Fibroblast of peridontal ligament (primary cell): ENCODE measurements at regions not wholly inside any gene's neighbourhood (a gene's known extent, or its start where the extent isn't known, plus 50 kb on each side); places are given as distances from the start of the nearest gene placed in this dataset.

Source experiments
- DNase-seq: peaks from one replicate; pipeline ENCODE4 v3.0.0-alpha.2; 2010; ENCODE audit errors: extremely low read depth

DNA sequence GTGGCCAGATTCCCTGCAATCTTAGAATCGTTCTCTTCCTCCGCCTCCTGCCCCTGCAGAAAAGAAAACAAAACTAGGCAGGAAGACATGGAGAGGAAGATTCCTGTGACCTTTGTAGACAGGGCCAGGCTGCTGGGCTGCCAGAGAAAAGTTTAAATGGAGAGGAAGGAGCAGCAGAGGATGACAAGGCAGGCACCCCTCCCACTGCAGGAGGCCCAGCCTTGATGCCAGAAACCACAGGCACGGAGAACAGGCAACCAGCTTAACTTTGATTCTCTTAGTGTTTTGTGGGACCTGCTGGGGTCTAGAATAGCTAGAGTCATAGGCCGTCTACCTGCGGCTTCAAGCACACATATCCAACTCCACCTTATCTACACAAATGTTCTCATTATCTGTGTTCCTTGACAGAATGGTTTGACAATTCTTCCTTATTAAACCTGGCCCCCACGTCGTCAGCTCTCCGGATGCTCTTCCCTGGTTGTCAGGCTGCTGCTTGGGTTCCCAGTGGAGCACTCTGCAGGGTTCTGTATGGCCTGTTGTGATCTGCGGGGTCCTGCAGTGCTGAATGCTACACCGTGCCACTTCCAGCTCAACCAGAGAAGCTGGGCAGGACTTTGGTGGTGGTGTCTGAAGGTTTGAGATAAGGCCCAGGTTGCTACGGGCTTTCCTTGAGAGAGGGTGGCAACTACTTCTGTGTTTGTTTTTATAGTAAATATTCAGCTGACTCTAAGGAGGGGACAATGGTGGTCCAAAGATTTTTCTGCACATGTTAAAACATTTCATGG, 609.5 kb downstream of the AACS start:
- no peak for DNase-seq

DNA sequence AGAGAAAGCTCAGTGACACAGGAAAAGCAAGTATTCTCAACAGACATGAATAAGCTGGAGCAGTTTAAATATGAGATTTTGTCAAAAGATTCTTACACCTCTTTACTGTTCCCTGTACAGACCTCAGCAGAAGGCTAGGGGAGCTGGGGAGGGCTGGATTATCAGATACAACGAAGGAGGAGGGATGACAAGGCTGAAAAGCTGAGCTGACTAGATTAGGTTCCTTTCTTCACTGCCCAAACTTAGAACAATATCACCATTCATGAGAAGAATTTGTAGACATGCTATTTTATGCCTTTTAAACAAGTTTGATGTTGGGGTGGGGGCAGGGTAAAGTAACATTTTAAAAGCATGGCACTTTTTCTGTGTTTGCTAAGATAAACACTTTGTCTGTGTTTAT, 611.1 kb downstream of the AACS start:
- DNase-seq, result no peak

DNA sequence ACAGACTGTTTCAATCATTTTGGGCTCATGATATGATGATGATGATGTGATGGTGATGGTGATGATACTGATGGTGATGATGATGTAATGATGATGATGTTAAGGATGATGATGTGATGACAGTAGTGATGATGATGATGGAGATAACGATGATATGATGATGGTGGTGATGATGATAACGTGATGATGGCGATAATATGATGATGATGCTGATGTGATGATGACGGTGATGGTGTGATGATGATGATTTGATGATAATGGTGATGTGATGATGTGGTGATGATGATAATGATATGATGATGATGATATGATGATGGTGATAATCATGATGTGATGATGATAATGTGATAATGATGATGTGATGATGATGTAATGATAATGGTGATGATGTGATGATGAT, 612.6 kb downstream of the AACS start:
- no peak for DNase-seq

DNA sequence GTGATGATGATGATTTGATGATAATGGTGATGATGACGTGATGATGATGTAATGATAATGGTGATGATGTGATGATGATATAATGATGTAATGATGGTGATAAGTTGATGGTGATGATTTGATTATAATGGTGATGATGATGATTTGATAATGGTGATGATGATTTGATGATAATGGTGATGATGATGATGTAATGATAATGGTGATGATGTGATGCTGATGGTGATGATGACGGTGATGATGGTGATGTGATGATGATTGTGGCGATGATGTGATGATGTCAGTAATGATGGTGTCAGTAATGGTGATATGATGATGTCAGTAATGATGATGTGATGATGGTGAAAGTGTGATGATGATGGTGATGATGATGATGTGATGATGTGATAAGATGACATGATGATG, 613.4 kb downstream of the AACS start:
- no peak for DNase-seq

DNA sequence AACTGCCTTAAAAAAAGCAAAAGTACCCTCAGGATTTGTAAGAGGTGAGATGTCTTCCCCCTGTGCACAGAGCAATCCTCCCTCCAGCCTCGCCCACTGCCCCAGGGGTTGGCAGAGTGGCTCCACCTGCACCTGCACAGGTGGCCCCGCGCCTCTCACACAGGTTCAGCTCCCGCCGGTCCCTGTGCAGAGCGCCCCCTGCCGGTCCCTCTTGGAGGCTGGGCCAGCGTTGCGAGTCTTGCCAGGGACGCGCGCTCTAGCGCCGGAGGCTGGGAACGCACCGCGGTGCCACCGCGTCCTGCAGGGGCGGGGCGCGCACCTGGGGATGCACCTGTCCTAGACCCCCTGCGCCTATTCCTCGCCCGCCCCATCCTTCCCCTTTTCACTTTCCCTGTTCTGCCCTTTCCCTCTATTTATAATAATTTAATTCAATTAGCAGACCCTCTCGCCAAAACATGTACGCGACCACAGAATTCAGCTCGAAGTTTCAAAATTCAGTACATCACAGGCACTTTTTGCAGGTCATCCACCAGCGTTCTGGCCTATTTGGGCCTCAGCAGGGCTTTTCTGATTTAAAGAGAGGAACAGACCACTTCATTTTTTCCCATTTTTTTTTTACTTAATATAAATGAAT, 618.6 kb downstream of the AACS start:
- DNase-seq, result no peak

DNA sequence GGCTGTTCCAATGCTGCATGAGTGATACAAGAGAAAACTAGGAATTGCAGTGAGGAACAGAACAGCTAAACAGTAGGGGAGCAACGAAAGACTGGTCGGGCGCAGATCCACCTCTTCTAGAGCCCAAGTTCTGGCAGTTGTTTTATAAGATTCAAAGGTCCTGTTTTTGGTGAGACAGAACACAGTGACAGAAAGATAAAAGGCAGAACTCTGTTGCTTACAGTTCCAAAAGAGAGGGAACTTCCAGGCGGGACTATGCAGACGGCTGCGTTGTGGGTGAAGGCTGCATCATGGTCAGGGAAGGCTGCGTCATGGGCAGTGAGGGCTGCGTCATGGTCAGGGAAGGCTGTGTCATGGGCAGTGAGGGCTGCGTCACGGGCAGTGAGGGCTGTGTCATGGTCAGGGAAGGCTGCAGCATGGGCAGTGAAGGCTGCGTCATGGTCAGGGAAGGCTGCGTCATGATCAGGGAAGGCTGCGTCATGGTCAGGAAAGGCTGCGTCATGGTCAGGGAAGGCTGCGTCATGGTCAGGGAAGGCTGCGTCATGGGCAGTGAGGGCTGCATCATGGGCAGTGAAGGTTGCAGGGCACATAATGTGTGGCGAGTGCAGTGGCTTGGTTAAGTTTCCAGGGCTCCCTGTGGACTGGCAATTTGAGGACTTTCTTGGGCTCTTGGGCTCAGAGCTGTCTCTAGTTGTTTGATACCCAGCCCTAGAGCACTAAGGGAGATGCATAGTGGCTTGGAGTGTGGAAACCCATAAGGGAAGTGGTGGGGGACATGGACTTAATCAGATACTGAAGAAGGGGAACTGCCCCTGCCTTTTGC, 619.9 kb downstream of the AACS start:
- DNase-seq, result no peak

DNA sequence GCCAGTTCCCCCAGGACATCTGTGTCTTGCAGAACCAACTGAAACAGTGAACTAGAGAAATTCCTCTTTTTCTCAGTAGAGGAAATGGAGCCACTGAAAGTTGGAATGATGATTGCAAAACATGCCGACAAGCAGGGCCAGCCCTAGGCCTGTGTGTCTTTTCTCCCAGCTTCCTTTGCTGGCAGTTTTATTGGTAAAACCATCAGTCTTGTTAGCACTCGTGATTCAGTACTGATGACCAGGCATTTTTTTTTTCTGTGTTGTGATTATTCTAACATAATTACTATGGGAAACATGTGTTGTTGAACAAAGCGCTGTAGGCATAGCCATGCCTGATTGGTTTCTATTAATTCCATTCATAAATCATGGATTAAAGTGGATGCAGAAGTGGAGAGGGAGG, 620.7 kb downstream of the AACS start:
- DNase-seq, result no peak

DNA sequence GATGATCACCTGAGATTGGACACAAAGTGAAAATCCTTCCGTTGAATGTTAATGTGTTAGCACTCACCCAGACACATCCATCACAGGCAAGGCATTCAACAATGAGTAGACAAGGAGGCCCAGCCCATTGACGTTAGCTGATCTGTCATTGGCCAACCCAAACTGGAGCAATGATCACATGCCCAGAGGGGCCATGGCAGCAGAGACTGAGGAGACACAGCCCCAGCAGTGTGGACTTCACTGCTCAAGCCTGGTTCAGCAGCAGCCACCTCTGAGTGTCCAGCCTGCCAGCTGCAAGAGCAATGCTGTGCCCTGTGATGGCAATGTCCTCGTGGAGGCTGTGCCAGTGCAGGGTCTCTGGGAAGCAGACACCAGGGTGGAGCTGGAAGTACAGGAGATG, 622.2 kb downstream of the AACS start:
- no peak for DNase-seq

DNA sequence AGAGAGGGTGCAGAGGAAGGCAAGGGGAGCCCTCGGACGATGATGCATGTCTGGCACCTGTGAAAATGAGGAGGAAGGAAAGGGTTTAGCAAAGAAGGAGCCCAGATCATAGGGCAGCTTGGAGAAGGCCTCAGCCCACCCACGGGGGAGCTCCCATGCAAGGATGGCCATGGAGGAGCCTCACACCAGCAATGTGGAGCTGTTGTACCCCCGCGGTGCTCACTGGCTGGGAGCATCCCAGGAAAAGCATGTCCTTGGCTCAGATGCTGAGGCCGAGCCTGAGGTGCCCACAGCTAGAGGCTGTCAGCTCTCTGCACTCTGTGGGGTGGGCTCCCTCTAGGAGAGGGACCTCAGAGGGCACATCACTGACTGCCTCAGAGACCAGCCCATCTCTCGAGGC, 622.6 kb downstream of the AACS start:
- no peak for DNase-seq

DNA sequence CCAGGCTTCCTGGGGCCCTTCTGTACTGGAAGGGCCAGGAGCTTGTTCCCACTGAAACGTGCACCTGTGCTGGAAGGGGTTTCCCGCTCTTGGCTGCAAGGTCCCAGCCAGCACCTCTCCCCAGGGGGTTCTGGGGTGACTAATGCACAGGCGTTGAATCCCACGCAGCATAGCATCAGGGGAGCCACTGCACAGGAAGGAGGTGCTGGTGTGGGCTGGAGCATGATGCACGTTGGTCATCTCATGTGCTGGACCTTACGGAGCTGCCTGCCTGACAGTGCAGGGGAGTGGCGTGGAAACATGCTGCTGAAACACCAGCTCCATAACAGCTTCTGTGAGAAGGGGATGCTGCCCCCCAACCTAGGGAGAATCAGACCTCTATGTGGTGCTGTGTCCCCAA, 623.0 kb downstream of the AACS start:
- DNase-seq, result no peak

DNA sequence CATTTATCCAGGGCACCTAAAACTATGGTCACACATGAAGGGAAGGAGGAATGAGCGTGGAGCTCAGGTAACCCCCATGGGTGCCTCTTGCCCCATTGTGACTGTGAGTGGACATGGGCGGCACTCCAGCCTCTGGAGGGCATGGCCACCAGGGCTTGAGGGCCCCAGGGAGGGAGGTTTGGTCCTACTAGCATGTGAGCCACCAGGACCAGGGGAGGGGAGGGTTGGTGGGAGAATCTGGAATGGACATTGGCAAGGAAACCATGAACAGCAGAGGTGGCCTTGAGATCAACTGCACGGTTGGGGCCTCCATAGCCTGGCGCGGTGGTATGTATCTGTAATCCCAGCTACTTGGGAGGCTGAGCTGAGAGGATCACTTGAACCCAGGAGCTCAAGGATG, 623.6 kb downstream of the AACS start:
- no peak for DNase-seq

DNA sequence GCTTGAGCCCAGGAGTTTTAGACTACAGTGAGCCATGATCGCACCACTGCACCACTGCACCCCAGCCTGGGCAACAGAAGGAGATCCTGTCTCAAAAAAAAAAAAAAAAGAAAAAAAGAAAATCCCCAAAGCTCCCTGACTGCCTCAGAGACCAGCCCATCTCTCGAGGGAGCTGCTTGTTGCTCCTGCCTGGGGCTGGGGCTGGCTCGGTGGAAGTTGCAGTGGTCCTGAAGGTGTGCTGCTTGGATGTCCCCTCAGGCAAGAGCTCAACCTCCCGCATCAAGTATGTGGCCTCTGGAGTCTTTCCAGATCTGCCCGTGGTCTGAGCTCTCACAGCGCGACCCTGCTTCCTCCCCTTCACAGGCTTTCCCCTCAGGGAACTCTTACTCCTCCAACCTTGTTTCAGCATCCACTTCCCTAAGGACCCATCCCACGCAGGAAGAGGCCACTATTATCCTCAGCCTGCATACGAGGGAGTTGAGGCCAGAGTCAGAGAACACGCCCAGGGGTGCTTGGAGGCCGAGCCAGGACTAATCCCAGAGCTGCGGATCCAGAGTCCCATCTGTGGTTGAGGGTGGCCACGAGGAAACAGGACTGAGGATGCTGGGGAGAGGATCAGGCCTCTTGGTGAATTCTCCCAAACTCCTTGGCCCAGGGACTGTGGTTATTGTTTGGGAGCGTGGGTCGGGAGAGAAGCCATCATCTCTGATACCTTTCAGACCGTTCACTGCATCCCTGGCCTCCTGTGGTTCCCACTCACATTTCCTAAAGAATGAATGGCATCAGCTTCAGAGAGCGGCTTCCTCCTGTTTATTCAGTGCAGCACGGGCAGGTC, 624.6 kb downstream of the AACS start:
- DNase-seq, result no peak

DNA sequence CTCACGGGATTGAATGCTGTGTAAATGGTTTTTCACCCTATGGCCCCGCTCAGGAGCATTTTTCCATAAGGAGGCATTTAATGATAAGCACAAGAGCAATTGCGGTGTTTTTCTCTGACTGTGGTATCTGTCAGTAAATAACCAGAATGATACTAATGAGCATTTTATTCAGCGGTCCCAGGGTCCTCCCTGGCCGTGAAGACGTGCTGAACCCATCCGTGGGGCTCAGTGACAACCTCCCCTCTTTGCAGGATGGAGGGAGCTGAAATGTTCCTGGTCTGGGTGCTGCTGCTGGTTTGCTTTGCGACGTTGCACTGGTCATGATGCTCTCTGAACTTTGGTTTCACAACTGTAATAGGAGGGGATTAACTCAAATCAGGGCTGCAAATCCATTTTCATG, 625.6 kb downstream of the AACS start:
- no peak for DNase-seq

DNA sequence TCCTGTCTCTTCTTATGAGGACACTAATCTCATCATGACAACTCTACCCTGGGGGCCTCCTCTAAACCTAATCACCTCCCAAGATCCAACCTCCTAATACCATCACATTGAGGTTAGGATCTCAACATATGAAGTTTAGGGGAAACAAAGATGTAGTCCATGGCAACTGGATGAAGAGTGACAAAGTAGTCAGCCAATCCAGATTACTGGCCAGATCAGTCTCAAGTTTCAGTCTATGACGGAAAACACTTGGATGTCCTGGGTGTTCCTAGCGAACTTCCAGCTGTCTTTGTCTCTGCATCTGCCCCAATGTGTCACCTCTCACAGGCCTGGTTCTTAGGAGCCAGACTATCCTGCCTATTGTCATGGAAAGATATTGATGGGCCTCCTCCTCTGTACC, 630.8 kb downstream of the AACS start:
- DNase-seq, result no peak

DNA sequence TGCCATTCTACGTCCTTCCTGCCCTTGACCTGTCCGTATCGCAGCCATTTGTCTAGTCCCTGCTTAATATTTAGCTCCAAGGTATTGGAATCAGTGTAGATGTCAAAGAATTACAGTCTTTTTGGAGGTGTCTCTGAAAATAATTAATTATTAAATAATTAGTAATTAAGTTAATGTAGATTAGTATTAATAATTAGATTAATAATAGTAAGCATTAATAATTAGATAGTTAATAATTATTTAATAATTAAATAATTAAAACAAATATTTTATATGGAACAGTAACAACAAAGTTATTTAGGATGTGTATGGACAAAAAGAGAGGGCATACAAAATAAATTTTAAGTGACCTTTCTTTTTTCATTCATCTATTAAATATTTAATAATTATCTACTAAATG, 639.6 kb downstream of the AACS start:
- no peak for DNase-seq

DNA sequence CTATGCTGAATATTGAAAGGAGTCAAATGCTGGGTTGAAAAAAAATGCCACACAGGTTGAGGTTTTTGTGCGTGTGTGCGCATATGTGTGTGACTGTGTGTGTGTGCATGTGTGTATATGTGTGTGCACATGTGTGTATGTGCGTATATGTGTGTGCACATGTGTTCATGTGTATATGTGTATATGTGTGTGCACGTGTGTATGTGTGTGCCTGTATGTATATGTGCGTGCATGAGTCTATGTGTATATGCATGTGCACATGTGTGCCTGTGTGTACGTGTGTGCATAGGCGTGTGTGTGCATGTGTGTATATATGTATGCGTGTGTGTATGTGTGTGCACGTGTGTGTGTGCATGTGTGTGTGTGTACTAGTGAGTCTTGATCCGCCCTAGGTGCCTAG, 655.7 kb downstream of the AACS start:
- no peak for DNase-seq

DNA sequence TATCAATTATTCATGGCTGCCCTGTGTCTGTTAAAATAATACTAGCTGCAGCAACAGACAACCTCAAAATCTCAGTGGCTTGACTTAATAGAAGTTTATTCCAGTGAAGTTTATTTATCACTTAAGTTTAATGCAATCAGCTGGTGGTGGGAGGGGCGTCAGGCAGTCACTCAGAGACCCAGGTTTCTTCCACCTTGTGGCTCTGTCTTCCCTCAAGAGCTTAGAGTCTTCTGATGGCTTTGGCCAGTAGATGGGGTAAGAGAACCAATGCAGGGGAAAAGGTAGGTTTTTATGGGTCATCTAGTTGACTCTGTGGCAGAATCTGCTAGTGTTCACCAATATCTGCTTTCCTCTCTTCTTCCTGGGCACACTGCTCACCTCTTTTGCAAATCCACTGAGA, 668.9 kb downstream of the AACS start:
- DNase-seq, result no peak

DNA sequence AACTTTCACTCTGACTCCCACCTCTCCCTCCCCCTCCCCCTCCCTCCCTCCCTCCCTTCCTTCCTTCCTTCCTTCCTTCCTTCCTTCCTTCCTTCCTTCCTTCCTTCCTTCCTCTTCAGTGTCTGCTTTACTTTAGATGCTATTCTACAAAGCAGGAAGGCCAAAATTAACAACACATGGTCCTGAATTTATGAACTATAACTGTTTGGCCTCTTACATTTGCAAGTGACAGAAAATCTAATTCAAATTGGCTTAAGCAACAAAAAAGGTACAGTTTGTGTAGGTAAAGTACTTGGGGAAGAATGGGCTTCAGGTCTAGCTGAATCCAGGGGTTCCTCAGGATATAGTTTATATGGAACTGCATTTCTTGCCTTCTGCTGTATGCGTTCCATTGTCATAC, 673.0 kb downstream of the AACS start:
- no peak for DNase-seq

DNA sequence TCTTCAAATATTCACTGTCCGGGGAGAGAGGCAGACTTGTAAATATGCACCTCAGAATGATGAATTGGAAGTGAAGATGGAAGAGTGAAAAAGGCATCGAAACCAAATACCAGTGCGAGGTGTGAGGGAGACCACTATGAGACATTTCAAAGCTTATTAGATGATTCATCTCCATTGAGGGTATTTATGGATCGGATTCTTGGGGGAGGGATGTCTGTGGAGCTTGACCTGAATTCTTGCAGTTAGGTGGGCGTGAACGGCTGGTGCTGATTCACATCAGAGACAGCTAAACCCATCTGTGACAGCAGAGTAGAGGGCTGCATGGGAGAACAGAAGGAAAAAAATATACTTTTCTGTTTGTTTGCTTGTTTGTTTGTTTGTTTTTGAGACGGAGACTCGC, 677.2 kb downstream of the AACS start:
- DNase-seq, result no peak

DNA sequence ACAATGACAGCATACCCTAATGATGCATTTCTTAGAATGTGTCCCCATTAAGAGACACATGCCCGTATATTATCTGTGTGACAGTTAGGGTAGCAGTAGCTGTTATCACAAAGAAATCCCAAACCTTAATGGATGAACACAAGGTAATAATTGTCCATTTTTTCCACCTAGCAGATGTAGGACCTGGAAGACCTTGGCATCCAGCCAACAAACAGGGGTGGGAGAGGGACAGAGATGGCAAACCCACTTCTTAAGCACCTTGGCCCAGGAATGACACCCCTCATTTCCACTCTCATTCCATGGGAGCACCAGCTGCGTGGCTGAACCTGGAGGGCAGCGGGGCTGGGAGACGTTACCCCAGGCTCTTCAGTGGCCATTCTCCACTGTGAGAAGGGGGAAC, 679.0 kb downstream of the AACS start:
- no peak for DNase-seq

DNA sequence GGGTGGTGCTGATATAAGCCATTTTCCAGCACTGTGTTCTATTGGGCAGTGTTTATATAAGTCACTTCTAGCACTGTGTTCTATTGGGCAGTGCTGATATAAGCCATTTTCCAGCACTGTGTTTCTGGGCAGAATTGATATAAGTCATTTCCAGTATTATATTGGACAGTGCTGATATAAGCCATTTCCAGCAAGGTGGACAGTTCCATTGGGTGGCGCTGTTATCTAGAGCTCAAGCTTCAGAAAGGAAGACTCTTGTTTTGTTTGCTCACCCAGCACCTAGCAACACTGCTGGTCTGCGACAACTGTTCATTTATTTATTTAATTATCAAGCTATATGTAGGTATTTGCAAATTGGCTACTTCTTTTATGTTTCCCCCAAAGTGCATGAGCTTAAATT, 690.3 kb downstream of the AACS start:
- DNase-seq, result no peak

DNA sequence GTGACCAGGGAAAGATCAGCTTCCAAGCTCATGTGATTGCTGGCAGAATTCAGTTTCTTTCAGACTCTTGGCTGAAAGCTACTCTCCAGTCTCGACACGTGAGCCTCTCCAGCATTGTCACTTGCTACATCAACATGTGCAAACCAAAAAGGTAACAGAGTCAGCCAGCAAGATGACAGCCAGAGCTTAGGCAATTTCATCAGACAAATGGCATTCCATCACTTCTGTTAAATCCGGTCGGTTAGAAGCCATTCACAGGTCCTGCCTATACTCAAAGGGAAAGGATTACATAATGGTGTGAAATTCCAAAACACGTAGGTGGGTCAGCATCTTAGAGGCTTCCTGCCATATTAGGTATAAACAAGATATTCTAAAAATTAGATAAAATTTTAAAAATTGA, 700.9 kb downstream of the AACS start:
- DNase-seq, result no peak
